Suprapubic skin (tissue), 4 donors: ENCODE measurements at regions not wholly inside any gene's neighbourhood (a gene's known extent, or its start where the extent isn't known, plus 50 kb on each side); places are given as distances from the start of the nearest gene placed in this dataset.

ENCODE experiments used
- DNase-seq, 2 donors: peaks; one replicate each; pipeline ENCODE4 v3.0.0-alpha.2; 2019; ENCODE audit warnings: low spot score in 2 of 2
- H3K27ac ChIP-seq: fragments of 200-600 bp; sonication (generic); one replicate; pipeline ENCODE4 v1.5.1; 2019
- H3K27me3 ChIP-seq: fragments of 200-600 bp; sonication (generic); one replicate; pipeline ENCODE4 v1.5.1; 2019
- H3K36me3 ChIP-seq: fragments of 200-600 bp; sonication (generic); one replicate; pipeline ENCODE4 v1.5.1; 2019
- H3K4me1 ChIP-seq: fragments of 200-600 bp; sonication (generic); one replicate; pipeline ENCODE4 v1.5.1; 2019
- H3K4me3 ChIP-seq: fragments of 200-600 bp; sonication (generic); one replicate; pipeline ENCODE4 v1.5.1; 2019; ENCODE audit warnings: mild to moderate bottlenecking
- H3K9me3 ChIP-seq: fragments of 200-600 bp; sonication (generic); one replicate; pipeline ENCODE4 v1.5.1; 2019
- EP300 ChIP-seq: sonication (generic); formaldehyde crosslinking; IDR thresholded peaks from one replicate; pipeline ENCODE4 v1.6.1; 2017; ENCODE audit warnings: antibody characterized with exemption
- POLR2A ChIP-seq, 2 donors: fragments of 450-650 bp; IDR thresholded peaks; one replicate each; pipeline ENCODE4 v1.6.1; 2017; ENCODE audit warnings: antibody characterized with exemption in 2 of 2, mild to moderate bottlenecking in 2 of 2, moderate library complexity in 2 of 2
- POLR2AphosphoS5 ChIP-seq, 3 donors: sonication (generic); formaldehyde crosslinking; IDR thresholded peaks; one replicate each; pipeline ENCODE4 v1.6.1; 2017; ENCODE audit warnings: antibody characterized with exemption in 3 of 3
- WGBS: methylation state at CpG from one replicate; pipeline ENCODE4 v1.1.5; 2018; 5-methylcytosine and 5-hydroxymethylcytosine counted together
- TF ChIP-seq, protein P1 (sequence below), 2 donors: fragments of 200-600 bp in 1 of 2; fragments of 450-650 bp in 1 of 2; sonication (generic) in 1 of 2; IDR thresholded peaks; one replicate each; pipeline ENCODE4 v1.5.1; 2016 to 2019; ENCODE audit warnings: antibody characterized with exemption in 2 of 2, mild to moderate bottlenecking in 1 of 2, moderate library complexity in 1 of 2

DNA sequence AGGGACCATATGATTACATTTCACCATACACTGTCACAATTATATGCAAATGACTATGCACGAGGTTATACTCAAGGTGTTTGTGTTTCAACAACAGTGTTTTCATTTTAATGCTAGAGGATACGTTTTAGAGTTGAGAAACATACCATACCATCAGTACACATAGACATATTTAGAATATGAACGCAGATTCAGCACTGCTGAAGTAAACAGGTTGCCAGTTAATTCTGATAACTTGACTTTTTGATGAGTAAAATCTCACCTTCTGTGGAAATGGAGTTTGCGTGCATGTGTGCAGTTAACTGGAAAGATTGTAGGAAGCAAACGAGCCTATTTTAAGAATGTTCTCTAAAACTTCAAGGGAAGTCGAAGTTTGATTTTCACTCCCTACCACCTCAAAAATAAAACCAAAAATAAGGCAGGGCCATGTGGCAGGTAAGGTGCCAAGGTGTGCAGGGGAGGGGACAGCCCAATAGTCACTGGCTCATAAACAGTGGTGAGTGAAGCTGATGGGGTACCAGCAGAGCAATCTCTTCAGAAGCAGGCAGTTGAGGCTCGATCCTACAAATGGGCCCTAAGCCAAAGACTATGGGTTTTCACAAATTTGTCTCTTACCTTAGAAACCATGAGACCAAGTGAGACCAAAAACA is 213.1 kb downstream of the IKZF2 start:
- Histone ChIP-seq H3K9me3 (no peaks in the 10 kb centered on the region), H3K27me3 (no peaks in the 10 kb centered on the region), H3K4me1 (peaks cover 18% of the 10 kb centered on the region), H3K27ac (no peak overlapping the region), H3K36me3 (no peaks in the 10 kb centered on the region), H3K4me3 (no peak overlapping the region)
- WGBS, result 90% methylated on average over 7 of the region's 7 CpGs
- no peak for DNase-seq
- no peak for TF ChIP-seq POLR2AphosphoS5 (IDR thresholded peaks at IDR 0.05)
- TF ChIP-seq, protein P1, sequence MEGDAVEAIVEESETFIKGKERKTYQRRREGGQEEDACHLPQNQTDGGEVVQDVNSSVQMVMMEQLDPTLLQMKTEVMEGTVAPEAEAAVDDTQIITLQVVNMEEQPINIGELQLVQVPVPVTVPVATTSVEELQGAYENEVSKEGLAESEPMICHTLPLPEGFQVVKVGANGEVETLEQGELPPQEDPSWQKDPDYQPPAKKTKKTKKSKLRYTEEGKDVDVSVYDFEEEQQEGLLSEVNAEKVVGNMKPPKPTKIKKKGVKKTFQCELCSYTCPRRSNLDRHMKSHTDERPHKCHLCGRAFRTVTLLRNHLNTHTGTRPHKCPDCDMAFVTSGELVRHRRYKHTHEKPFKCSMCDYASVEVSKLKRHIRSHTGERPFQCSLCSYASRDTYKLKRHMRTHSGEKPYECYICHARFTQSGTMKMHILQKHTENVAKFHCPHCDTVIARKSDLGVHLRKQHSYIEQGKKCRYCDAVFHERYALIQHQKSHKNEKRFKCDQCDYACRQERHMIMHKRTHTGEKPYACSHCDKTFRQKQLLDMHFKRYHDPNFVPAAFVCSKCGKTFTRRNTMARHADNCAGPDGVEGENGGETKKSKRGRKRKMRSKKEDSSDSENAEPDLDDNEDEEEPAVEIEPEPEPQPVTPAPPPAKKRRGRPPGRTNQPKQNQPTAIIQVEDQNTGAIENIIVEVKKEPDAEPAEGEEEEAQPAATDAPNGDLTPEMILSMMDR (IDR thresholded peaks at IDR 0.05), result no peak
- no peak for TF ChIP-seq POLR2A (IDR thresholded peaks at IDR 0.05)
- no peak for TF ChIP-seq EP300

DNA sequence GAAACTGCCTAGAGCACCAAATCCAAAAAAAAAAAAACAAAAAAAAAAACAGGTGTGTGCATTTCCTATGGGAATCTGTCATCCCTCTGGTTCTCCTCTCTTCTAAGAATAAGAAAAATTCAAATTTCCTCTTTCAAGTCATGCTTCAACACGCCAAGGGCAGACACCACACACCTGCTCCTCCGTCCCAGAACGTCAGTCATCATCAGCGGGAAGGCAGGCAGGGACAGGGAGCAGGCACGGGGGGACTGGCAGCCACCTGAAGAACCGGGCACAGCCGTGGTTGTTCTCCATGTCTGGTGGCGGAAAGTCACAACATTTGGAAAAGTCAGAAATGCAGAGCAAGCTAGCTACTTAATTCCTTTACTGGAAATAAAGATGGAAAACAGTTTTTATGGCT is 214.8 kb downstream of the IKZF2 start:
- H3K27ac ChIP-seq, result no peak overlapping the region
- no peaks in the 10 kb centered on the region for H3K27me3 ChIP-seq
- no peaks in the 10 kb centered on the region for H3K9me3 ChIP-seq
- DNase-seq, result no peak
- 49% methylated on average over 8 of the region's 8 CpGs for WGBS
- no peaks in the 10 kb centered on the region for H3K36me3 ChIP-seq
- H3K4me1 ChIP-seq, result peaks cover 18% of the 10 kb centered on the region
- TF ChIP-seq POLR2AphosphoS5 (IDR thresholded peaks at IDR 0.05), result no peak
- TF ChIP-seq, protein P1 (IDR thresholded peaks at IDR 0.05), result no peak
- no peak for TF ChIP-seq EP300
- no peak for TF ChIP-seq POLR2A (IDR thresholded peaks at IDR 0.05)
- no peak overlapping the region for H3K4me3 ChIP-seq

GRCh38 chr2:212935752-212936151 is 215.7 kb downstream of the IKZF2 start:
- no peak overlapping the region for H3K27ac ChIP-seq
- no peaks in the 10 kb centered on the region for H3K9me3 ChIP-seq
- no peak for DNase-seq
- no peaks in the 10 kb centered on the region for H3K36me3 ChIP-seq
- H3K4me1 ChIP-seq, result peaks cover 13% of the 10 kb centered on the region
- H3K27me3 ChIP-seq, result no peaks in the 10 kb centered on the region
- TF ChIP-seq POLR2AphosphoS5 (IDR thresholded peaks at IDR 0.05) (no peak), EP300 (no peak), POLR2A (IDR thresholded peaks at IDR 0.05) (no peak)
- TF ChIP-seq, protein P1 (IDR thresholded peaks at IDR 0.05), result no peak
- no peak overlapping the region for H3K4me3 ChIP-seq
- 68% methylated on average over 4 of the region's 4 CpGs for WGBS

GRCh38 chr2:212931271-212931670 is 220.1 kb downstream of the IKZF2 start:
- Histone ChIP-seq H3K9me3 (no peaks in the 10 kb centered on the region), H3K4me3 (no peak overlapping the region), H3K27ac (no peak overlapping the region), H3K36me3 (no peaks in the 10 kb centered on the region), H3K27me3 (no peaks in the 10 kb centered on the region), H3K4me1 (peaks cover 12% of the 10 kb centered on the region)
- 92% methylated on average over 5 of the region's 5 CpGs for WGBS
- no peak for DNase-seq
- TF ChIP-seq, protein P1 (IDR thresholded peaks at IDR 0.05), result no peak
- no peak for TF ChIP-seq POLR2A (IDR thresholded peaks at IDR 0.05)
- no peak for TF ChIP-seq POLR2AphosphoS5 (IDR thresholded peaks at IDR 0.05)
- TF ChIP-seq EP300, result no peak

- no peak for TF ChIP-seq POLR2AphosphoS5 (IDR thresholded peaks at IDR 0.05)
- no peak for TF ChIP-seq EP300
- TF ChIP-seq, protein P1 (IDR thresholded peaks at IDR 0.05), result no peak
- Histone ChIP-seq H3K9me3 (no peaks in the 10 kb centered on the region), H3K4me3 (no peak overlapping the region), H3K36me3 (no peaks in the 10 kb centered on the region), H3K27me3 (no peaks in the 10 kb centered on the region), H3K27ac (no peak overlapping the region), H3K4me1 (peaks cover 12% of the 10 kb centered on the region)
- DNase-seq, result no peak
- WGBS, result 75% methylated on average over 1 of the region's 1 CpG
Observed at GRCh38 chr2:212930556-212931260, 220.7 kb downstream of the IKZF2 start.
